LHCN-M2 (cell line): ENCODE measurements at regions not wholly inside any gene's neighbourhood (a gene's known extent, or its start where the extent isn't known, plus 50 kb on each side); places are given as distances from the start of the nearest gene placed in this dataset.

ENCODE experiments used
- DNase-seq: peaks from one replicate; pipeline ENCODE4 v3.0.0-alpha.2; 2012; ENCODE audit warnings: low read depth

DNA sequence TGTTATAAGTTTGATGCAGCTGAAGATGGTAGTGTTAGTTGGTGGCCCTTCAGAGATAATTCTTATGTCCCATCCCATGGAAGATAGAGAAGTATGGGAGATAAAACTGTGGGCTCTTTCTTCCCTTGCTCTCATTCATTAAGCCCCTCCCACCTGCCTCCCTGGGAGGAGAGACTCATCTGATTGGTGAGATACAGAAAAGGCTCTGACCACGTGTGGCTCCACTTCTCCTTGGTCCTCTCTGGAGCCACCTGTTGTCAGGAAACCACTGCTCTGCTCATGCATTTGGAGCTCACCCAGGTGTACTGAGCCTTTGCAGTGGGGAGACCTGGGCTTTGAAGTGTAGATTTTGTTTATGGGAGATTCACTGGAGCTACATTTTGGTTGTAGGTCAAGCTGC, 293.2 kb upstream of the RASGRP1 start:
- DNase-seq, result no peak

DNA sequence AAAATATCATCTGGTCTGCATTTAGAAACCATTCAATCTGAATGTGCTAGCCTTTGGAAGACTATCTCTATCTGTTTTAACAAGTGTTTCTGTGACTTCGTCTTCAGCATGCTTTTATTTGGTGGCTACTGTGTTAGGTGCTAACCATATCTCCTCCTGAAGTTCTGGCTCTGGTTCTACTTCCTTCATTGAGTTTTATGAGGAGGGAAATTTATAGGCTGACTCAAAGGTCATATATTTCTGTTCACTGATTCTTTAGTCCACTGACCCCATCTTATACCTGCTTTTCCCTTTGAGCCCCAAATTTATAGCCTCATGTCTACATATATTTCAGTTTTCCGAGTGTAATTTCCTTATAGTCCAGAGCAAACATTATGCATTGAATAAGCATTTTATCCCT, 295.0 kb upstream of the RASGRP1 start:
- DNase-seq, result no peak

DNA sequence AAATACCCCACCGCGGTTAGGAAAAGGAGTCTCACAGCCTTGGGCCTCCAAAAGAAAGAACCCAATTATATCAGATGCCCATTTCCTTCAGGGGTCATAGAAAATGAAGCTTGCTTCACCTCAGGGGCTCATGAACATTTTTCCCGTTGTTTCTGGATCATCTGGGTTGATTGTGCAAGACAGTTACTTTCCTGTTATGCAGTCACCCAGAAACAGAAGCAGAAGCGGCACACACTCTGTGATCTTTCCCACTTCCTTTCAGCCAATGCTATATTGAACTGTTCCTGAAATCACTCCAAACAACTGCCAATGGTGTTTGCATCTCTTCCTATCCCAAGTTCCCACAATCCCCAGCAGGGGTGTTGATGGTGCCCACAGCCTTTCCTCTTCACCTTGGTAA, 295.6 kb upstream of the RASGRP1 start:
- DNase-seq, result no peak

- DNase-seq, result peak; percentile 64
These were observed 296.1 kb upstream of the RASGRP1 start for GRCh38 chr15:38860674-38861073.

GRCh38 chr15:38861108-38861507, 296.5 kb upstream of the RASGRP1 start:
- peak; percentile 88 for DNase-seq

DNA sequence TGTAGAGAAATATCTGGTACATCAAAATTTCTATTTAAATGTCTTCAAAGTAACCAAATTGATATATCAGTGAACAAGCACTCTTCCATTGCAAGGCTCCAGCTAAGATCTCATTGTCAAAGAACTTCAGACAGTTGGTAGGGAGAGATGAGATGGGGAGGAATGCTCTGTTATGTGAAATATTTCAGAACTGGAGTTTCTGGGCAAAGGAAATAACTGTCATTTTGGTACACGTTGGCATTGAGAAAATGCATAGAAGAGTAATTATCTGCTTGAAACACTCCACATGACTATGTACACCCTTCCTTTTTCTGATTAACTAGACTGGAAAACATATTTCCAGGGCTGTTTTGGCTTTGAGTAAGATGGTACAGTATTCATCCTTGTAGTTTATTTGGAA, 297.5 kb upstream of the RASGRP1 start:
- no peak for DNase-seq

DNA sequence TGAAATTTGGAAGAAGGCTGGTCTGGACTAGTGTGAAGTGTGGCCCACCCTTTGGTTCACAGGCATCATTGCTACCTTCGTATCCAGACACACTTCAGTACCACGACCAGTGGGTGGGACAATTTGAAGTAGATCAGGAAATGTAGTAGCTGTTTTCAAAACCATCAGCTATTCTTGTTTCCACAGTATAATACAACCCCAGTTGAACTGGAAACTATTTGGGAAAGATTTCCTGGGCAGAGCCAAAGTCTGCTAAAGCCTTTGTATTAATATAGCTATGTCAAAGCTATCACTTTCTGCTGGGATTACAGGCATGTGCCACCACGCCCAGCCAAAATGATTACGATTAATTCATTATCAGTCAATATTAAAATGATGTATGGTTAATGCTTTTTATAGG, 298.8 kb upstream of the RASGRP1 start:
- DNase-seq, result no peak

DNA sequence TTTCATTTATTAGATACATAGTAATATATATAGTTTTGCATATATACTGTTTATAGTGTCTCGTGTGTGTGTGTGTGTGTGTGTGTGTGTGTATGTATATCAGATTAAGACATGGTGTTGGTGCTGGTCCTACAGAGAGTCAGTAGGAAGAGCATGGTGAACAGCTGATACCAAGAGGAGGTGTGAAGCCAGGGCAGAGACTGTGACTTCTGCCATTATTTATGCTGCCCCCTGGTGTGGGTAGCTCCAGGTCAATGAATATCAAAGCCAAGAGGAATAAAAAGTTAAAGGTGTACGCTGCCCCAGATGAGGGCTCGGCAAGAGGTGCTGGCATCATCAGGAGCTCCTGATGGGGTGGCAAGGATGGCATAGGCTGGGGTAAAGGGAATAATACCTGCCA, 299.5 kb upstream of the RASGRP1 start:
- DNase-seq, result no peak

GRCh38 chr15:38864827-38865581, 300.4 kb upstream of the RASGRP1 start:
- peak; percentile 90 for DNase-seq

- DNase-seq, result no peak
These were observed 302.9 kb upstream of the RASGRP1 start for GRCh38 chr15:38867556-38867955.

- peak; percentile 97 for DNase-seq
These were observed 303.9 kb upstream of the RASGRP1 start for GRCh38 chr15:38868326-38869114.

DNA sequence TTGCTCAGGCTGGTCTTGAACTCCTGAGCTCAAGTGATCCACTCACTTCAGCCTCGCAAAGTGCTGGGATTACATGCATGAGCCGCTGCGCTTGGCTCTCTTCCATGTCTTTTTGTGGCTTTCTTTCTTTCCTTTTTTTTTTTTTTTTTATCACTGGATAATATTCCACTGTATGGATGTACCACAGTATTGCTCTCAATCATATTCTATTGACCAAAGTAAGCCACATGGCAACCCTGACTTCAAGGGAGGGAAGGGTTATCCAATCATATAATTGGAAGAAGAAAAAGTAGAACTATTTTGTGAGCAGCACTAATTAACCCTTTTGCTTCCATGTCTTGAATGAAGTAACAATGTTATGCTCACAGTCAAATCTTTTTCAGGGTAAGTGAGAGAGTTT, 307.0 kb upstream of the RASGRP1 start:
- no peak for DNase-seq

- no peak for DNase-seq
These were observed 308.1 kb upstream of the RASGRP1 start for GRCh38 chr15:38872732-38873131.

DNA sequence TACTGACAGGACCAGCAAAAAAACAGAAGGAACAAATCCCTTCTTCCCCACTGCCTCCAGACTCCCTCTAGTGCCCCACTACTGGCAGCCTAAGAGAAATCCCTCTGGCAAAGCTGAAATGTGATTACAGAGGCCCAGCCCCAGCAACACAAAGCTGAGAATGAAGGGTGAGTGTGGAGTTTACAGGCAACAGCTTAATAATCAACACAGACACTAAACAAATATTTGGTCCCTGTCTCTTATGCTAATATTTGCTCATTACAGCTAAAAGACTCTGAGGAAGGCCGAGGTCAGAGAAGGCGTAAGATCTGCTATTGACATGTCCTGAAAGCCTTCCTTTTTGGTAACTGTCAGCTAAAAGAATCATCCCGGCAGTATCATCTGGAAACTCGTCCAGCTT, 308.5 kb upstream of the RASGRP1 start:
- no peak for DNase-seq

- no peak for DNase-seq
These were observed 309.9 kb upstream of the RASGRP1 start for GRCh38 chr15:38874464-38874863.

GRCh38 chr15:38876211-38876610, 311.6 kb upstream of the RASGRP1 start:
- no peak for DNase-seq

DNA sequence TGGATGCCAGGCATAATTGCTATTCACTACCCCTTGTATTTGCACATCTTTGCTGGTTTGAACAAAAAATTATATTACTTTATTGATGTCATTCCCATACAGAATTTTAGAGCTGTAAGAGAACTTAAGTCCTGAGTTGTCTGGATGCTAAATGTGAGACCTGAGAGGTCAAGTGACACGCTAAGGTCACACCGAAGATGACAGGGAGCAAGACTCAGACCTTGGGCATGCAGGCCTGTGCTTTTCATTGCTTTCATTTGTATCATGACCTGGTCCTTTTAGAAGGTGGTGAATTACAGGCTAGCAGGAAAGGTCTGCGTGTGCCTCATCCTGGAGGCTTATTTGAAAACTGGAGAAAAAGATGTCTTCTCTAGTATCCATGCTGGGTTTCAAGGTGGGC, 312.0 kb upstream of the RASGRP1 start:
- no peak for DNase-seq

GRCh38 chr15:38877471-38877870, 312.9 kb upstream of the RASGRP1 start:
- DNase-seq, result no peak

DNA sequence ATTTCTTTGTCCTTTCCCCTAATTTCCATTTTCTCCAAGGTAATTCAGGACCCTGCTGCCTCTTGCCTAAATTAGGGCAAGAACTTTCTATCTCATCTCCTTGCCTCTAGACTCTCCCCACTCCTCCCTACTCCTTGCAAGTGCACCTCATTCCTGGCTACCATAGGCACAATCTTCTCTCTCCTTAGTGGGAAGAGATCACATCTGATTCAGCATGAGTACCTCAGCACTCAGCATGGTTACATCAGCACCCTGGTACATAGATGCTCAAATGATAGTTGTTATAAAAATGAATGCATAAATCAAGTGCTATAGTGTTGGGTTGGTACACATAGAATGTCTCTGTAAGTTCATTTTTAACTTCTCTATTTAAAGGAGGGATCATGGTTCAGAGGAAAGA, 313.4 kb upstream of the RASGRP1 start:
- DNase-seq, result no peak

- DNase-seq, result peak; percentile 70
These were observed 314.3 kb upstream of the RASGRP1 start for GRCh38 chr15:38878926-38879325.

GRCh38 chr15:38879909-38880471, 315.4 kb upstream of the RASGRP1 start:
- peak; percentile 89 for DNase-seq

GRCh38 chr15:38882221-38882620, 317.6 kb upstream of the RASGRP1 start:
- no peak for DNase-seq

GRCh38 chr15:38883987-38884386, 319.4 kb upstream of the RASGRP1 start:
- DNase-seq, result peak; percentile 78
